VCaP (cell line): ENCODE measurements at regions not wholly inside any gene's neighbourhood (a gene's known extent, or its start where the extent isn't known, plus 50 kb on each side); places are given as distances from the start of the nearest gene placed in this dataset.

ENCODE experiments used
- H3K27ac ChIP-seq: fragments of 450-650 bp; 2 replicates; pipeline ENCODE4 v1.5.1; 2017
- CTCF ChIP-seq: fragments of 450-650 bp; conservative IDR thresholded peaks from 2 replicates; pipeline ENCODE4 v1.5.1; 2017; ENCODE audit warnings: mild to moderate bottlenecking, moderate library complexity

- TF ChIP-seq CTCF = no peak
- no peak overlapping the region; the same call in 1 of the 2 replicates for H3K27ac ChIP-seq
Observed at GRCh38 chr18:42137693-42138375, 182.8 kb downstream of the PIK3C3 start.

- no peak for TF ChIP-seq CTCF
- H3K27ac ChIP-seq = no peak overlapping the region
Observed at GRCh38 chr18:42141439-42141838, 186.4 kb downstream of the PIK3C3 start.

GRCh38 chr18:42155024-42155423 is 200.0 kb downstream of the PIK3C3 start:
- no peak for TF ChIP-seq CTCF

GRCh38 chr18:42156281-42156680 is 201.2 kb downstream of the PIK3C3 start:
- no peak overlapping the region for H3K27ac ChIP-seq
- no peak for TF ChIP-seq CTCF

More at GRCh38 chr18:42155024-42155423, 200.0 kb downstream of the PIK3C3 start:
- no peak overlapping the region for H3K27ac ChIP-seq

- no peak for TF ChIP-seq CTCF
- no peak overlapping the region for H3K27ac ChIP-seq
Observed at GRCh38 chr18:42157420-42157819, 202.4 kb downstream of the PIK3C3 start.

GRCh38 chr18:42157878-42158277 is 202.8 kb downstream of the PIK3C3 start:
- TF ChIP-seq CTCF = no peak
- H3K27ac ChIP-seq = no peak overlapping the region

GRCh38 chr18:42159146-42159545 is 204.1 kb downstream of the PIK3C3 start:
- H3K27ac ChIP-seq = no peak overlapping the region
- TF ChIP-seq CTCF = no peak
